ENCODE measurements at regions not wholly inside any gene's neighbourhood (a gene's known extent, or its start where the extent isn't known, plus 50 kb on each side); places are given as distances from the start of the nearest gene placed in this dataset.
A peak's percentile ranks its signal among the peaks of the same experiment; 100 is the strongest.
"Not testable (repeated sequence)": the region's sequence is repeated elsewhere in the genome, so short reads cannot be mapped to it uniquely, and the experiment has no call there.

DNA sequence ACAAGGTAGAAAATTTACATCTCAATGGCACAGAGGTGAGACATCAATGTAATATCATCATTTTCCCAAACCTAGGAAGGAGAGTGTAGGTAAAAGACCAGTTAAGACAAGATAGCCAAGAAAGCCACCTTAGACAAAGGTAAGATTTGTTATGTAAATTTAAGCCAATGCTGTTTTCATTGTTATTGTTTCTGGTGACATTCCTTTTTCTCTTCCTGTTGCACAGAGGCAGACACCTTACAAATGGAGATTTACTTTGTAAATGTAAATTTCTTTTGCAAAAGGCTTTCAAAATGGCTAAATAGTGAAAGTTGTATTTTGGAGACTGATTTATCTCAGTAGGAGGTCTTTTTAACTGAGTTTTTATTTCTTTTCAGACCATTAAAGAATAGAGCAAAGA is 159.1 kb downstream of the YIPF5 start:
- no peak for DNase-seq

DNA sequence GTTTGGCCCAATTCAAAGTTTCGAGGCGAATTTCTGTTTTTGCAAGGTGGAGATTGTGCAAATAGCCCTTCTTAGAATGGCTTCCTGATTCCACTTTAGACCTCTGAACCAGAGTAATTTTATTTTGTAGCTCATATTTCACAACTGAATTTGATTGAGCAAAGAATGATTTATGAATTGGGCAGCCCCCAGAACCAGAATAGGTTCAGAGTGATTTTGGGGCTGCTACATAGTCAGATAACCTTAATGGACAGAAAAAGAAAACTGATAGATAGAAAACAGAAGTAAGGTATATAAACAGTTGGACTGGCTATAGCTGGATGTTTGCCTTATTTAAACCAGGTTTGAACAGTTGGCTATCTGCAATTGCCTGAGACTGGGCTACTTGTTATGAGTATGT is 156.6 kb downstream of the YIPF5 start:
- DNase-seq = no peak

DNA sequence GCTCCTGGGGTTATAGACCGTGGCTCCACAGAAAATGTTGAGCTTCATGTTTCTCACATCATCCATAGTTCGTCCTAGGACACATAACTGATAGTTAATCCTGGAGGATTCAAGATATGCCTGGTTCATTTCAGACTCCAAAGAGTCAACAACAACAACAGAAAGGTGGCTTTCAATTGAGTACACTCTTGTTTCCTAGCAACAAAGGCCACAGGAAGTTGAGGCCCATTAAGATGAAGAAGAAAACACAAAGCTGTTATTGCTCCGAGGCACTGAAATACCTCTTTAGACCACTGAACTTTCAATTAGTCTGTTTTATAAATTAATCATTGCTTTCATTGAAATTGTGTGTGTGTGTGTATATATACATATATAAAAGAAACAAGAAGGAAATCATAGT is 154.5 kb downstream of the YIPF5 start:
- DNase-seq = peak; percentile 23

DNA sequence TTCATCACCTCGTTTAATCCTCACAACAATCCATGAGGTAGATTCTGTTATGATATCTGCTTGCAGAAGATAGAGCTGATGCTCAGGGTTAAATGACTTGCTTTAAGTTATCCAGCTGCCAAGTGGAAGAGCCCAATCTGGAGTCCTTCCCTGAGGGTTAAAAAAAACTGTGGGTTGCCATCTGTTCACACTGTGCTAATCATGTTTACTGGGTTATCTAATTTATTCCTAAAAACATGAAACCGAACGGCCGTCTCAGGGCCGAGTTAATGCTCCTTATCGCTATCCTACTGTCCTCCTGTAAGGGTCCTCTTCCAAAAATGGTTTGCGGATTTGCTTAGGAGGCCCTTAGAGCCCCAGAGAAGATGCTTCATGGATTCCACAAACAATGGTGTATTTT is 153.3 kb downstream of the YIPF5 start:
- DNase-seq = no peak

DNA sequence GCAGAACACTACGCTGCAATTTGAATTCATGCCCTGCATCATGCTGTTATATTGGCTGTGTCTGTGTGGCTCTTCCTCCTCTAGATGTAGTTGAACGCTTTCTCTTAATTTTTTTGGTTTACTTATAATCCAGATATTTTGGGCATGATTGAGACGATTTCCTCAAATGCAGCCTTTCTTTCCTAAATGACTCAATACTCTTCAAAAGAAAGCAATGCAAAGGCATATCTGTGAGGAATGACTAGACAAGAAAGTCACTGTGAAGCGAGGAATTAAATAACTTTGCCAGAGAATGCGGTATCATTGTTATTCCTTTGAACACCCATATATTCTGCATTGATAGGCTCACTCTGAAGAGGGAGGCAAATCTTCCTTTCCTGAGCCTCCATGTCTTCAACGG is 152.8 kb downstream of the YIPF5 start:
- DNase-seq = no peak

DNA sequence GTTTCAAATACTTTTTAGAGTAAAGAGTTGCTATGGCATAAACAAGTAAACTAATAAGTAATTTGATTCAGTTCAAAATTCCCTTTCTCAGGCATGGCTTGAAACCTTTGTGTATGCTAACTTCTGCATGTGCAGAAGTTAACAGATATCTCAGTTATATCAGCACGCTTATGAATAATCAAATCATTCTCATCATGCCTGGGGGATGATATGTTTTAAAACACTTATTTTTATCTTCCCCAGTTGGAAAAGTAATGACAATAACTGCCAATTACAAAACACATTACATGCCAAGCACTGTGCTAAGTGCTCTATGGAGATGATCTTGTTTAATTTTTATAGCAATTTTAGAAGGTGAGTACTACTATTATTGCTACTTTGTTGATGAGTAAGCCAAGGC is 146.4 kb downstream of the YIPF5 start:
- no peak for DNase-seq

DNA sequence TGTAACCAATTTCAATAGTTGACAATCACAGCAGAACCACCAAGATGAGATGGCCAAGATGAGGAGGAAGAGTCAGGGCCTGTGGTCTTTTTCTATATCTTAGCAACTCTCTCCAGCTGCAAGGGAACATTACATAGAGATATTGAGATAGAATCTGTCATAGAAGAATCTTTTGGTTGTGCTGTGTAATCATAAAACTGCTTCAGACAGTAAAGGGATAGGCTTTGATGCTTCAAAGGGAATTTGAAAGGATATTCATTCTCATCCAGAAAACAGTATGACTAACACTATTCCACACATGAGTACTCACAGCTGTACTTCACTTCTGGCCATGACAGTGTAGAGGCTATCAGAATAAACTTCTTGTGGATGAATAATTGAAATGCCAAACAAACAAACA is 145.9 kb downstream of the YIPF5 start:
- DNase-seq = no peak

DNA sequence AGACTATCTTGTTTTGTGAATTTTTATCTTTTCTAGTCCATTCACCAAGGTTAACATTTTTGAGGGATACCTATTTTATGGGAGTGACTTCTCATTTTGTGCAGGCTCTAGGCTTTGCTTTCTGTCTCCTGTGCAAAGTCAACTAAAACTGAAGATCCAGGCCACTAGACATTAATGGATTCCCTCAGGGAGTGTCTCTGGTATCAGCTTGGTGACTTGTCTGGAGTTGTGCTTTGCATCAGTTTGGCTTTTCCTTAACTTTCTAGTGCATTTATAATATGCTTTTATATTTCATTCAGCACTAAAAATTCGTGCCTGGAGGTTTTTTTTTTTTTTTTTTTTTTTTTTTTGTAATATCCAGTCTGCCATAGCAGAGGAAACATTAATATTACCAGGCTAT is 144.2 kb downstream of the YIPF5 start:
- DNase-seq = no peak

DNA sequence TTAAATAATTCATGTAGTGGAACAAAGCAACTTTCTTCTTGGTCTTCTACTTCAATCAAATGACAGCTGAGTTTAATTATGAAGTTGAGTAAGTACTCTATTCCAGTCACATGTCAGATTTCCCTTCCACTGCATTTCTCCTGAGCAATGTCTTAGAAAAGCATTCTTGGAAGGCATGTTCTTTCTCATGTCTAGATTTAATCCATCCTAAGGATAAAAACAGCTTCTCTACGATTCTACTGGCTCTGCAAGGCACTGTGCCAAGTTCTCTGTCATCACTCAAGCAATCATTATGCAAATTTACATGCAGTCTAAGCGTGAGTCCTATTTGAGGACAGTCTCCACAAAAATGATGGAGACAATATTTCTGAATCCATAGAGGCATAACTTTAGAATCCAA is 142.4 kb downstream of the YIPF5 start:
- DNase-seq = peak; percentile 43

DNA sequence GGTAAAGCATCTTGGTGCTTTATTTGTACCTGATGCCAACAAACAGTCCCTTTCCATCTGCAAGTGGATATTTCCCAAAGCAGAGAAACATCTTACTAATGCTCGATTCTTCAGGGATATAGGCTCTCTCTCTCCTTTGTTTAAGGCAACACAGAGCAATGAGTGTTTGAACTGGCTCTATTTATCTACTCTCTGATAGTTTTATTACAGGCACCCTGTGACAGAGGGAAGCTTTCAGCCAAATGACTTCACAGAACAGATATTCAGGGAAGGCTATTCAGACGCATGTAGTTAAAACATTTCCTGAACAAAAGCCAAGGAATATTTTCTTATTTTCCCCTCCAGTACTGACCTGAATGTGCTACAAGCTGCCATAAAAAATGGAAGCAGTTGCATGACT is 141.8 kb downstream of the YIPF5 start:
- peak; percentile 38 for DNase-seq

DNA sequence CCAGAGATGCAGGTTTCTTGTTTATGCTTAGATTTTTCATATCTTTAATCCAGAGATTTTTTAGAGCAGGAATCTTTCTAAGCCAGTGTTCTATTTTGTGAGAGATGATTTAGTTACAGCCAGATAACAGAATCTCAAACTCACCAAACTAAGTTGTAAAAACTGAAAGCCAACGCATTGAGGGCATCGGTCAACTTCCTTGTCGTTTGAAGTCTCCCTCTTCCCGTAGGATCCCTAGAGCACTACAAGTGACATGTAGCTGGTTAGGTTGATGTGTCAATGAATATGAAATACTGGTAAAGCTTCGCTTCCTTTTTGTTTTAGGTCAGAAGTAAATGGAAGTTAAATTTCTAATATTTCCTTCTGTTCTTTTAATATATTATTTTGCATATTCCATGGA is 139.6 kb downstream of the YIPF5 start:
- no peak for DNase-seq

DNA sequence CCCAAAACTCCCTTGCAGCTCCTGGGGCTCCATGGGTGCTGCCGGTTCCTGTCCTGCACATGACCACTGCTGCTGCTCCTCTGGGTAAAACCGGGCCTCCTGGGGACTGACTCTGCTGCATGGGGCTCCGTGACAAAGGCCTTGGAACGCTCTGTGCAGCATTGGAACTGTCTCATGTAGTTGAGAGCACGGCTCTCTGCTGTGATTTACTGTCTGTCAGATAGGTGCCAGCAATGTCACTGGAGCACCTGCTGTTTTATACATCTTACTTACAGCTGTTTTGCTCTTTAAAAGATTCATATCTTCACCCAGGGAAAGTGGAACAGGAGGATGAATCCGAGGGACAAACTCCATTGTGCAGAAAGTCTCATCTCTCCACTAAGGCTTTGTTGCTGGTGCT is 138.1 kb downstream of the YIPF5 start:
- DNase-seq = peak; percentile 0

DNA sequence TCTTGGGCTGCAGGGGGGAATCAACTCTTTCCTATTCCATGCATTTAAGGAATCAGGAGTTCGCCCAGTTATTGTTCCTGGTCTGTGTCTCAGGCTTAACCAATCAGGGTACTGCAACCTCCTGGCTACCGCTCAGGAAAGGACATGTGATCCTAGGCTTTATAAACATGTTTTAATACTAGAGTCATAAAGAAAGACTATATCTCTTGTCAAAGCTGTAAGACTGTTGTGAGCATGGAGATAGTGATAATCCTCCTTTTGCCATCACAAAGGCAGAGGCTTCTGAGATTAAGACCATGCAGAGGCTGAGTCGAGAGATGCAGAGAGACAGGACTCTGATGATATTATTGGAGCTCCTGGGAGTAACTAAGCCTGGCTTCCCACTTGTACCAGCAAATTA is 137.0 kb downstream of the YIPF5 start:
- no peak for DNase-seq

DNA sequence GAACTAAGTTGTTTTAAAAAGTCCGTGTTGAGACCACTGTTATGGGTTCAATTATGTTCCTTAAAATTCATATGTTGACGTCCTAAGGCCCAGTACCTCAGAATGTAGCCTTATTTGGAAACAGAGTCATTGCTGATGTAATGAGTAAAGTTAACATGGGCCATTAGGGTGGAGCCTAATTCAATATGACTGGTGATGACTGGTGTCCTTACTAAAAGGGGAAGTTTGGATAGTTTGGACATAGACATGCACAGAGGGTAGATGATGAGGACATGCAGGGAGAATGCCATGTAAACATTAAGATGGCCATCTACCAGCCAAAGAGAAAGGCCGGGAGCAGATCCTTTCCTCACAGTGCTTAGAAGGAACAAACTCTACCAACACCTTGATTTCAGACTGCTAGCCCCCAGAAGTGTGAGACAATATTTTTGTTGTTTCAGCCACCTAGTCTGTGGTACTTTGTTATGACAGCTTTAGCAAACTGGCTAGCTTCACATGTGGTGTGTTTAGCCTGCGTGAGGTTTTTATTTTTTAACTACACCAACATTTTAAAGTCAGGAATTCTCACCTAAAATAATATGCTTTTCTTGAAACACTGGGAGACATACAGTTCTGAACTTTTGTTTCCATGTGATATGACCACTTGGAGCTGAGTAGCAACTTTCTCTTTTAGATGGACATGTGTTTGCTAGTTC is 135.3 kb downstream of the YIPF5 start:
- no peak for DNase-seq

DNA sequence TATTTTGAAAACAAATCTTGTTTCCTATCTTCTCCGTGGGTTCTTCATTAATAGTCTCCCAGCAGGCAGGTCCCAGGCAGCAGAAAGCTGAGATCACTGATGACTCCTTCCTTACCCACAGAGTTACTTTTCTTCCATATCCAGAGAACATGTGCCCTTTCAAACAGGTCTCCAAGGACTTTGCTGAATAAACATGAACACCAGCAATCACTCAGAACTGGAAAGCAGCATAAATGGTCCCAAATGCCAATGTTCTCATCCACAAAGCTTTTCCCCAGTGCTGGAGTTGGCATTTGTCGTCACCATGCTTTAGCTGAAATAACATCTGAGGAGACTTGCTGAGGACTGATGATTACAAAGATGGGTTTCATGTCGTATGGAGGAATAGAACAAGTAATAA is 134.0 kb downstream of the YIPF5 start:
- DNase-seq = no peak

DNA sequence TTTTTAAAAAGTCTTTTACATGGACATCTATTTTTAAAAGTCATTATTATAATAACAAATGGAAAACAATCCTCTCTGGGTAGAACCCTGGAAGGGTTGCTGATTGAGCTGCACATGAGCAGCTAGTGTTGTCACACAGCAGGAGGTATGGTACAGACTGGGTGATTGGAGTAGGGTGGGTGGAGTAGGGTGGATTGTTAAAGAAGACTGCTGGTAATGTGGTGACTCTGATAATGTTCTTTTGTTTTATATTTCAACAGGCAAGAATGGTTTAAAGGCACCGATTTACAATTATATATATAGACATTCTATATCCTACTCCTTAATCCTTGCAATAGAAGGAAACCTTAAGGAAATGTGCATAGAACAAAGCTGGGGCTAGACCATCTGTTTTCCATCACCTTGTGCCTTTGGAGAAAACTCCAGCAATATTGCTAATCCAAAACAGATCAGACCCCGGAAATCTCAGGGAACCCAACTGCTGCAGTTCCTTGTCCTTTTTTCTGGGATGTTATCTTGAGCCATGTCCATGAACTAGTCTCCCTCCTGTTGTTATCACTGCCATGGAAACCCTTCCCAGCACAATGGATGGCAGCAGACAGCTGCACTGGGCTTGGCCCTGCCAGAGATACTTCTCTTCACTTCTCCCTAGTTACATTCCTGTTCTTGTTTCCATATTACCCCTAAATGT is 129.7 kb downstream of the YIPF5 start:
- DNase-seq = no peak

DNA sequence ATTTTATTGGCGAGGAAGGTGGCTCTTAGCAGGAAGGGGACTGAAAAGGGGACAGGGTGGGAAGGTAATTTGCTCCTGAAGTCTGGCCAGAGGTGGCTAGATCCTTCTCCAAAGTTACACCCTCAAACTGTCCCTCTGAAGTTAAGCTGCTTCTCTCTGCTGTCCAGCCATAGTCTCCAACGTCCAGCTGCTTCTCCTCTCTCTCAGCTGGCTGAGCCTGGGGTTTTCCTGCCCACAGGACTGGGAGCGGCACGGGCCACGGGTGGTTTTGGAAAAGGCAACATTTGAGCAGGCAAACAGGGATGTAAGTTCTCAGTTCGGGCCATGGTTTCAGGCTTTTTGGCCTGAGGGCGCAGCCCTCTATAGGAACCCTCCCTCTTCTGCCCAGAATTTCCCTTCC is 128.3 kb downstream of the YIPF5 start:
- no peak for DNase-seq

DNA sequence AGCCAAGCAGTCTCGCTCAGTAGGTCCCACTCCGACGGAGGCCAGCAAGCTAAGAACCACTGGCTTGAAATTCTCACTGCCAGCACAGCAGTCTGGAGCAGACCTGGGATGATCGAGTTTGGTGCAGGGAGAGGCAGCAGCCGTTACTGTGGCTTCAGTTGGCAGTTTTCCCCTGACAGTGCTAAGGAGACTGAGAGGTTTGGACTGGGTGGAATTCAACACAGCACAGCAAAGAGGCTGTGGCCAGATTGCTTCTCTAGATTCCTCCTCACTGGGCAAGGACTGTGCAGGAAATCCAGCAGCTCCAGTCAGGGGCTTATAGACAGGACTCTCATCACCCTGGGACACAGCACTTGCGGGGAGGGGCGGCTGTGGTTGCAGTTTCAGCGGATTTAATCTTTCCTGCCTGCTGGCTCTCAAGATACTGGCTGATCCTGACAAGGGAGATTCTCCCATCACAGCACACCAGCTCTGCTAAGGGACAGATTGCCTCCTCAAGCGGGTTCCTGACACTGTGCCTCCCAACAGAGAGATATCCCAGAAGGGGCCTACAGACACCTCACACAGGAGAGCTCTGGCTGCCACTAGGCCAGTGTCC is 122.1 kb downstream of the YIPF5 start:
- no peak for DNase-seq

DNA sequence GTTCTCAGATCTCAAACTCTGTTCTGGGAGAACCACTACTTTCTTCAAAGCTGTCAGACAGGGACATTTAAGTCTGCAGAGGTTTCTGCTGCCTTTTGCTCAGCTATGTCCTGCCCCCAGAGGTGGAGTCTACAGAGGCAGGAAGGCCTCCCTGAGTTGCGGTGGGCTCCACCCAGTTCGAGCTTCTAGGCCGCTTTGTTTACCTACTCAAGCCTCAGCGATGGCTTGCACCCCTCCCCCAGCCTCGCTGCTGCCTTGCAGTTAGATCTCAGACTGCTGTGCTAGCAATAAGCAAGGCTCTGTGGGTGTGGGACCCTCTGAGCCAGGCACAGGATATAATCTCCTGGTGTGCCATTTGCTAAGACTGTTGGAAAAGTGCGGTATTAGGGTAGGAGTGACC is 115.1 kb downstream of the YIPF5 start:
- DNase-seq = not testable (repeated sequence)

DNA sequence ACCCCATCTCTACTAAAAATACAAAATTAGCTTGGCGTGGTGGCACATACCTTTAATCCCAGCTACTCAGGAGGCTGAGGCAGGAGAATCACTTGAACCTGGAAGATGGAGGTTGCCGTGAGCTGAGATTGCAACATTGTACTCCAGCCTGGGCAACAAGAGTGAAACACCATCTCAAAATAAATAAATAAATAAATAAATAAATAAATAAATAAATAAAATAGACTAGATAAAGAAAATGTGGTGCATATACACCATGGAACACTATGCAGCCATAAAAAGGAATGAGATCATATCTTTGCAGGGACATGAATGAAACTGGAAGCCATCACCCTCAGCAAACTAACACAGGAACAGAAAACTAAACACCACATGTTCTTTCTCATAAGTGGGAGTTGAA is 110.4 kb downstream of the YIPF5 start:
- not testable (repeated sequence) for DNase-seq

DNA sequence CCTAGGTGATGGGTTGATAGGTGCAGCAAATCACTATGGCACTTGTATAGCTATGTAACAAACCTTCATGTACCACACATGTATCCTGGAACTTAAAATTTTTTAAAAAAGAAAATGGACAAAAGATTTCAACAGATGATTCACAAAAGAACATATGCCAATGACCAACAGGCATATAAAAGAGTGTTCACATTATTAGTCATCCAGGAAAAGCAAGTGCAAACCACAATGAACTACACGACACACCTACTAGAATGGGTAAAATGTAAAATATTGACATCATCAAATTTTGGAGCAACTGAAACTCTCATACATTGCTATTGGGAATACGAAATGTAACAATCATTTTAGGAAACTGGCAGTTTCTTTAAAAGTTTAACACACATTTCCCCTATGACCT is 109.9 kb downstream of the YIPF5 start:
- no peak for DNase-seq

DNA sequence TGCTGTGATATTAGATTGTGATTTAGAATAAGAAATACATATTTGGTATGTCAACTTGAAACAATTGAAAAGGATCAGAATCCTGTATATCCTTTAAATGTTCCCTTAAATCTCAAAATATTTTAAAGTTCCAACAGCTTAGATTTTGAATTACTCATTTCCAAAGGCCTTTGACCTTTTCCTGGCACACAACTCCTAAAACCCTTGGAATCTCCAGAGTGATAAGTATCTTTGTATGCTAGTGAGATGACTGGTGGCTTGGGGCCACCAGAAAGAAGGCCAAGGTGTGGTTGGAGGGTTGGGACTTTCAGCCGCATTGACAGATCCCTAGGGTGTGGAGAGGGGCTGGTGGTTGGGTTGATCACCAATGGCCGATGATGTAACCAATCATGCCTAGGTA is 104.7 kb downstream of the YIPF5 start:
- DNase-seq = no peak

DNA sequence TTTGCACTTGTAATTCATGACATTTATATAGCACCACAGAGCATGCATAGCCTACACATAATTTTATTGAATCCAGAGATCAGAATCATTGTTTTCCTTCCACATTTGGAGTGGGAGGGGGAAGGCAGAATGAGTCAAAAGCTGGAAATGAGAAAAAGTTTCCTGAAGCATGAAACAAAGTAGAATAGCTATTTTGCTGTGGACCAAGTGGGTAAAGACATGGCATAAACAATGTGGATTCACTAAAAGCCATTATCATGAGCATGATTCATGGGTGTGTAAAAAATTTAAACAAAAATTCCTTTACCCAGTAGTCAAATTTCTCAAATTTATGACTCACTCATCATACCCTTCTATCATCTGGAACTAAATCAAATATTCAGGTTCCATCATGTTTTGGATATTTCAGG is 97.9 kb downstream of the YIPF5 start:
- DNase-seq = no peak

DNA sequence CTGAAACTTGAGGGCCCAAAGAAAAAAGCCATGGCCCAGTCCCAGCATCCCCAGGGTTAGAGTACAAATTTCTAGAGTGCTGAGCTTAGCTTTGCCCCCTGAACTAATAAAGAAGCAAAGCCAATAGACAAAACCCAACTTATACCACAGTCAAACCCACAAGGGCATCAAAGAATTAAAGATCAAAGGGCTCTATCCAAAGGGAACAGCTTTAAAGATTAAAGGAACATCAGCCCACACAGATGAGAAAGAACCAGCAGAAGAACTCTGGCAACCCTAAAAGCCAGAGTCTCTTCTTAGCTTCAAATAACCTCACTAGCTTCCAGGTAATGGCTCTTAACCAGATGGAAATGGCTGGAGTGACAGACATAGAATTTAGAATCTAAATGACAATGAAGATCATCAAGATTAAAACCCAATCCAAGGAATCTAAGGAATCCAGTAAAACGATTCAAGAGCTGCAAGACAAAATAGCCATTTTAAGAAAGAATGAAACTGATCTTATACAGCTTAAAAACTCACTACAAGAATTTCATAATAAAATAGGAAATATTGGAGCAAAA is 93.9 kb downstream of the YIPF5 start:
- no peak for DNase-seq
